GM19239 (cell line): ENCODE measurements at regions not wholly inside any gene's neighbourhood (a gene's known extent, or its start where the extent isn't known, plus 50 kb on each side); places are given as distances from the start of the nearest gene placed in this dataset.

Experiments
- DNase-seq: peaks from one replicate; pipeline ENCODE4 v3.0.0; 2011; ENCODE audit warnings: low spot score; ENCODE audit not compliant: insufficient read length
- FAIRE-seq: peaks from 2 replicates; lab custom pipeline; 2011; peaks lifted over from hg19 to GRCh38; lab: Jason Lieb, UNC

DNA sequence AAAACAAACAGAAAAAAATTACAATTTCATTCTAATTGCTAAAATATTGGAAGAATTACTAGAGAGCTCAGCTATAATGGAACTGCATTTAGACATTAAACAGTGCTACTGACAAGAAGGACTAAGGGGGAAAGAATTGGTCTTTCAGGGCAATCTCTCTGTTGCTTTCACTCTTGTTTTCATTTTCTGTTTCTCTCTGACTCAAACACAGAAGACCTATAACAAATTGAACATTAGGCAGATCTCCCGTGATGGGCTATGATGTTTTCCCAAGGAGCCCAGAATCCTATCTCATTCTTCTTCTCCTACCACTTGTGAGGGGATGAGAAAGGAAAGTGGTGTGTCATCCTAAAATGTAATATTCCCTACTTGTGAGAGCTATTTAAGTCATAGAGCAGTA, 358.0 kb upstream of the TGFBR2 start:
- no peak for DNase-seq
- FAIRE-seq: no peak

DNA sequence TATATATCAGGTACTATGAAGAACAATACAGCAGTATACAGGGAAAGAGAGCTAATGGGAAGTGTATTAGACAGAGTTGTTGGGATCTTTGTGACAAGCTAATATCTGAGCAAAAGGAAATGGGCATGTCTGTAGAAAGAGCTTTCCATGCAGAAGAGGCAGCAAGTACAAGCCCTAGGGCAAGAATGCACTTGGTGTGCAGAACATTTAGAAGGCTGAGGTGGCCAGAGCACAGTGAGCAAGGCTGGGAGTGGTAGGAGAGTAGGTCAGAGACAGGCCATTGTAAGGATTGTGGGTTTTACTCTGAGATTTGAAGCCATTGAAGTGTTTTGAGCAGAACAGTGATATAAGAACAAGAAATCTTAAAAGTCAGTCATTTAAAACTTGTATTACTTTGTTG, 353.9 kb upstream of the TGFBR2 start:
- FAIRE-seq (no peak), DNase-seq (no peak)

DNA sequence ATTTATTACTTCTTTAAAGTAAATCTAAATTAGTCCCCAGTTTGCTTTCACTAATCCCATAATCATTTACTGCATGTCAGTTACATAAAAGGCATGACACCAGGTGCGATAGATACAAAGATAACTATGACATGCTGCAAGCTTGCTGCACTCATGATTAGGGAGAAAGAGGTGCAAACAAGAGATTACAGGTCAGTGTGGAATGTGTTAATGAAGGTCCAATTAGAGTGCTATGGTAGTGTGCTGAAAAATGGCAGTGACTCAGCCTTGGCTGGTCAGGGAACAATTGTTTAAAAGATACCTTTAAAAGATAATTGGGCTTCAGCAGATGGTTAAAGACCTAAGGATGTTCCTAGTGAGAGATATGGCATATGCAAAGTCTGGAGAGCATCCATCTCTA, 352.6 kb upstream of the TGFBR2 start:
- FAIRE-seq (no peak), DNase-seq (no peak)

DNA sequence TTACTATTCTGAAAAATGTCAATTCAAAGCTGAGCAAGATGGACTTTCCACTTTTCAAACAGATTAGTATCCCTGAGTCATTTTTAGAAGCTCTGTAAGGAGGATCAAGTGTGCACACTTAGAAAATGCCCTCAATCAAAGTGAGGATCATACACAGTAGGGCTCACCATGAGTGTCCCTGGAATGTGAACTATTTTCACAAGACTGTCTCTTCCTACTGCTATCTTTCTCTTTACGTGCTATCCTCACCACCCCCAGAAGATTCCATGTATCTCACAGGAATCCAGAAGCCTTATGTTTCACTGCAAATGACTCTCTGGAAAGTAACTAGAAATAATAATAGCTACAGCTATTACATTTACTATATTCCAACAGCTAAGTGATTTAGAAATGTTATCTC, 349.9 kb upstream of the TGFBR2 start:
- FAIRE-seq: no peak
- no peak for DNase-seq

DNA sequence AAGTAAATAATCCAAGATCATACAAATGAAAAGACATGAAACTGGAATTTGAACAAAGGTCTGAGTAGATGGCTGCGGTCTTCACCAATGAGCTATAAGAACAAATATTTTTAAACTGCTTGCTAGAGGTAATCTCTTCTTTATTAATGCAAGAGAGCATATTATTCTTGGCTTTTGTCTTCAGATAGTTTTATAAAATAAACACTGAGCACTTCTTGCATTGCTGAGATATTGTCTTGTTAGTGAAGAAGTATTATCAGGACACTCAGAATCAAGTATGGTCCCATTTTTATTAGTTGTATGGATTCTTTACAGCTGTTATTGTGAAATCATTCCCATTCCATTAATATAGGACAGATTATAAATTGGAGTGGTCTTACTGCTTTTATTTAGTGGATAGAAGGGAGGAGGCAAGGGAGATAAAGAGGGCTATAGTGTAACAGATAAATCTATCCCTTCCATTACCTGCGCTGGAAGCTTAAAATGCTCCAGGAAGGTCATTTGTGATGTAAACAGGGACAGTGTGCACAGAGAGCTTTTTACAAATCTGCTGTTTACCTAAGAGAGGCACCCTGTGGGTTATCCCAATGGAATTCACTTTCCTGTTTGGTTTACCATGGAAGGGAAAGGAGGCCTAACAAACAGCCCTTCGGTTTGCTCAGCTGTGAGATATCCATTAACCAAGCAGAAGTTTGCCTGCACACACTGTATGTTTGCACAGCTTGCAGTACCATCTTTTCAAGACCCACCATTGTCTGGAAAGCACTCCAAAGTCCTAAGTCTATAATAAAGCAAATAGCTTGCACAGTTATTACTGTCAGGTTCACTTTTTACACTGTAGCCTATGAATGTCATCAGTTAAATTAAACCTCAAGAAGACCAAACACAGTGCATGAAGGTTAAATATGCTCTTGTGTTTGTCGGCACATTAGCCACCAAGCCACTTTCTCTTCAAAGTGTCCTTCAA, 347.7 kb upstream of the TGFBR2 start:
- DNase-seq: no peak
- no peak for FAIRE-seq

DNA sequence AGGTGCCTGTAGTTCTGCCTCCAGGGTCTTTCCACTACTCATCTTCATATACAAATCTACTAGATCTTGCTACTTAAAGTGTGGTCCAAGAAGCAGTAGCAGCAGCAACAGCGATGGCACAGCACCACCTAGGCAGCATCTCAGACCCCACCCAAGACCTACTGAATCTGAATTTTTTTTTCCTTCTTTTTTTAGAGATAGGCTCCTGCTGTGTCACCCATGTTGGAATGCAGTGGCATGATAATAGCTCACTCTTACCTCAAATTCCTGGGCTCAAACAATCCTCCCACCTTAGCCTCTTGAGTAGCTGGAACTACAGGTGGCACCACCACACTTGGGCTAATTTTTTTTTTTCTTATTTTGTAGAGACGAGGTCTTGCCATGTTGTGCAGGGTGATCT, 346.7 kb upstream of the TGFBR2 start:
- no peak for DNase-seq
- FAIRE-seq: no peak

DNA sequence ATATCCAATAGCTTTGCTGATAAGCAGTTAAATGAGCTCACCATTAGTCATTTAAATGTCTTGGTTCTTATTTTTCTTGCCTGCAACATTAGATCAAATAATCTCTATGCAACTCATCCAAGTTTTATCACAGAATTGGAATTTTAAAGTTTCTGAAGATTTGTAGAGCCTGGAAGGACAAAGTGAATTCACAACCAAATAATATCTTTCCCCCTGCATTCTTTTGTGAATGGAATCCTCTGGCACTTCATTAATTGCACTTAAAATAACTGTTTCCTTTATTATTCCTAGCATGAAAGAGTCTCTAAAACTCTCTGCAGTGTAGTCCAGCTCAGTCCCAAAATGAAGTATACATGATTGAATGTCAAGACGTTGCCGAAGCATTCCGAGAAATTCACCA, 345.6 kb upstream of the TGFBR2 start:
- FAIRE-seq (no peak), DNase-seq (no peak)

DNA sequence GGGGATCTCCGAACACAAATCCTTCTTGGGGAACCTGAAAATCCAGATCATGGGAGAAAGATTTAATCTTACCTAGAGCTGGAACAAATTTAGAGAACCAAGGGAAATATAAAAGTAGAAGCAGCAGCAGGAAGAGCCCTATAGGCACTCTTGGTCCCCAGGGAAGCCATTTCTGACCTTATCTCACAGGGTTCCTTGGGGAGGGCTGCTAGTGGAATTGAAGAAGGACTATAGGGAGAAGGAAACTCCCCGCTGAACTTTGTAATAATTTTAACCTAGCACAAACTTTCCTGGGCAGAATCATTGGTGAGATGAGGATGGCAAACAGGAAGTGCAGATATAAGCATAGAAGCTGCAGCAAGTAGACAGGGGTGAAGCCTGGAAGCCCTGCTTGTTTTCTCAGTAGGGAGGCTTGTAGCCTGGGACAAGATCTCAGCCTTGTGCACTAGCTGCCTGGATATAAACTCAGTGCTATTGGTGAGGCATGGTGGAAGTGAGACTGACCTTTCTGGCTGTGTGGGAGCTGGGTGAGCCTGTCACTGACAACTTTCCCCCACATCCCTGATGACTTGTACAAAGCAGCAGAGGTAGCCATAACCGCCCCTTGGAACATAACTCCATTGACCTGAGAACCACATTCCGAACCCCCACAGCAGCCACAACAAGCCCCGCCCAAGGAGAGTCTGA, 343.0 kb upstream of the TGFBR2 start:
- no peak for DNase-seq
- FAIRE-seq: no peak

DNA sequence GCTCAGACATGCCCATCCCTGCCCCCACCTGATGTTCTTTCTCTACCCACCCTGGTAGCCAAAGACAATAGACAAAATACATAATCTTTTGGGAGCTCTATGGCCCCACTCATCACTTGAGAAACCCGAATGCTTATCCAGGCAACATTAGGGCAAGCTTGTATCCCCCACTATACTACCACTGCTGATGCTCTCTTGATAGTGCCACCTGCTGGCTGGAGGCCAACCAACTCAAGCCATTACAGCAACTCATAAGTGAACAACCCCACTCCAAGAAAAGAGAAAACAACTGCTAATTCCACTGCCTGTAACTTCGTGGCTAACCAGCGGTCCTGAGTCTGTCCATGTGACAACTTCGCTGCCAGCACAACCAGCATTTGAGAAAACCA, 342.5 kb upstream of the TGFBR2 start:
- DNase-seq (no peak), FAIRE-seq (no peak)

DNA sequence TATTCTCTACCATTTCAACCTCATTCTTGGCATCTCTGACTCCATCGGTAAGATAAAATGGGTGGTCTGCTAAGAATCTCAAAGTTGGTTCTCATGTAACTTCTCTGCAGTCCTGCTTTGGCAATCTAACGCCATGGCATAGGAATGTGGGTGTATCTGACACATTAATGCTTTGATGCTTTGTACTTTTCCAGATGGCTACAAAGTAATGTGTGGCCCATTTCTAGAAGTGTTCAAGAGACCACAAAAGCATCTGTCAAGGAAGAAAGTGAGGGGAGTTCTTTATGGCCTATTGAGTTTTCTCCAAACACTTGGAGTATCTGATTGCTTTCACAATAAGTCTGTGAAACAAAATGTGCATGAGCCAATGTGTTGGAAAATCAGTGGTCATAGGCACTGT, 339.9 kb upstream of the TGFBR2 start:
- no peak for DNase-seq
- FAIRE-seq: no peak

DNA sequence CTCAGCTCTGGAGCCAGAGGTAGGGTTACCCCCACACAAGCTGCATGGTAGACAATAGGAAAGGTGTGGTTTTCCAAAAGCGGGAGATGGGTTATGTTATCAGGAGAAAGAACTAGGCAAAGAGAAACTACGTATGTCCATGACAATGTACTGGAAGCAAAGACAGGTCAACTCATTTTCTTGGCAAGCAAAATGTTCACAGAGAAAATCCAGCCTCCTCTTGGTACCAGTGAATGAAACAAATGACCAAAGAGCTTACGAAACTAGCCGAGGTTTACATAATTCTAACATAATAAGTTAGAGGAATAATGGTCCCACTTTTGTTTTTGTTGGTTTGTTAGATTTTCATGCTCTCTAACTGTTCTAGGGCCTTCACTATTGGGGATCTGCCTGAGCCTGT, 338.1 kb upstream of the TGFBR2 start:
- DNase-seq: no peak
- FAIRE-seq: no peak

DNA sequence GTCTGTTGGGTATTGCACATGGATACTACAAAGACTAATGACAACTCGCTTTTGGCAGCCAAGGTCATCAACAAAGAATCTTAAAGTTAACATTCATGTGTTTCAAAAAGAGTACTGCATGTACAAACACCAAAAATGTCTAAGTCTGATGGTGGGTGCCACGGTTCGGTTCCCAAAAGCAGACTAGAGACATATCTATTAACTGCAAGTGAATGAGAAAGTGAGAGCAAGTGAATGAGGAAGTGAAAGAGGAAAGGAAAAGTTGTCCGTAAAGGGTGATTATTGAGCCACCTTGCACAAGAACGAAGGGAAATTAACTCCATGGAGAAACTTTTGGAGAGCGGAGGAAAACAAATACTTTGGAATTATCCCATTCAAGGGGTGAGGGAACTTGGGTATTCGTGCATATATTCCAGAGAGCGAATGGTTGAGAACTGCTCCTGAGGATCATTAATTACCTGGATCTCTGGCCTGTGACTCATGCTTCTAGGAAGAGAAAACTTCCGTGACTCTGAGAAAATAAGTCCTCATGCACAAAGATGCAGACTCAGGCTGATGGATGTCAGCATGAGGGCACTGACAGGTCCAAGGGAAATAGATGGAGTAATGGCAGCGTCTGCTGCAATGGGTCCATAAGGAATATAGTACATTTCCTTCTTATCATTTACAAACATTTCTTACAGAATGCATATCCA, 336.5 kb upstream of the TGFBR2 start:
- DNase-seq (no peak), FAIRE-seq (no peak)

DNA sequence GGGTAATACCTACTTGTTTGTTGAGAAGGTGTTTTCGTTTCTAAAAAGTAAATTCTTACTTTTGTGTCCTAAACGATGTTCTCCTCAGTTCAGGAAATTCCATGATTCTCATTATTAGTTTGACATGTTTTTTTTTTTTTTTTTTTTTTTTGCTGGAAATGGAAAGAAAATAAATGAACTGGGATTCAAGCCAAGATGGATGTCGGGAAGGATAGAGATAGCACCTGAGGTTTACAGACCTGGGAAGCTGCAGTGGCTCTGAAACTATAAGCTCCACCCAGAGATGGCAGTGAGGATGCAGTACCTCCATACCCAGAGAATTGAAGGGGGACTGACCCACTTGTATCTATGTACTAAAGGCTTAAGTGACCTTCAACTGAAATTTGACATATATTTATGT, 334.6 kb upstream of the TGFBR2 start:
- no peak for FAIRE-seq
- DNase-seq: no peak

DNA sequence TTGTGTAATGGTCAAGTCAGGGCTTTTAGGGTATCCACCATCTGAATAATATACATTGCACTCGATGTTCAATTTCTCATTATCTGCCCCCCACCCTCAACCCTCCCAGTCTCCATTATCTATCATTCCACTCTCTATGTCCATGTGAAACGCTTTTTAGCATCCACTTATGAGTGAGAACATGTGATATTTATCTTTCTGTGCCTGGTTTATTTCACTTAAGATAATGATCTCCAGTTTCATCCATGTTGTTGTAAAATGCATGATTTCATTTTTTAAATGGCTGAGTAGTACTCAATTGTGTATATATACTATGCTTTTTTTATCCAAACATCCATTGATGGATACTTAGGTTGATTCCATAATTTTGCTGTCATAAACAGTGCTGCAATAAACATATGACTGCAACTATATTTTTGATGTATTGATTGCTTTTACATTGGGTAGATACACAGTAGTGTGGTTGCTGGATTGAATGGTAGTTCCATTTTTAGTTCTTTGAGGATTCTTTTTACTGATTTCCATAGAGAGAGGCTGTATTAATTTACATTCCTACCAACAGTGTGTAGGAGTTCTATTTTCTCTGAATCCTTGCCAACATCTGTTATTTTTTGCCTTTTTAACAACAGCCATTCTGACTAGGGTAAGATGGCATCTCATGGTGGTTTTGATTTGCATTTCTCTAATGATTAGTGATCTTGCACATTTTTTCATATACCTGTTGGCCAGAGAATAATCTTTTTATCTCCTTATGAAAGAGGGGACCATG, 332.9 kb upstream of the TGFBR2 start:
- DNase-seq (no peak), FAIRE-seq (no peak)

DNA sequence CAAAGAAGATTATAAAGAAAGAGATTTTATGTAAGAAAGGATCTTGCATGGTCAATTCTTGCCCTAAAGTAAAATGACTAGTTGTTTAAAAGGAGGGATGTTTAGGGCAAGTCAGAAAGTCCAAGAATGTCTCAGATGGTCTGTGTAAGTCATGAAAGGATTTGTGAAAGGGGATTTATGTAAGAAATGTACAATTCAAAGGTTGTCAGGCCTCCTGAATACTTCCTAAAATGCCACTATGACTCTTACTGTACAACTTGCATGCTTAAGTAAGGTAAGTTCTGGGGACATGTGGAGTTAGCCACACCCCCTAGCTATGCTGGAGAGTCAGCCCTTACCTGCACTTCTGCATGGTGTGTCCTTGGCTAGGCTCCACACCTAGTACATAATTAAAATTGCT, 328.9 kb upstream of the TGFBR2 start:
- DNase-seq (no peak), FAIRE-seq (no peak)

DNA sequence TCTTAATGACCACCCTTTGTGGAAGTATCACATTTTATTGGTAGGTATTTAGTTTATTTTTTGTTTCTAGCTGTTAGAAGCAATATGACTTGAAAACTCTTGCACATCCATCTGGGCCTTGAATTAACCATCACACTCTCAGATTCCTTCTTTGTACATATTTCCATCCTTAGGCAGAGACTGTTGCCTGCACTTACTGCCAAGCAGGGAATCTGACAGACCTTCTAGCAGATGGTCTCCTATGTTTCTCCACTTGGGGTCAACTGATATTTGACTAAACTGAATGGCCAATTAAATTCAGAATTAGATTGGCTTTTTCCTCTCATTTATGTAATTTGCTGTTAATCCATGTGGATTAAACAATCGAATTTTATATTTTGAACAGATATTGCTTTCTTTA, 324.9 kb upstream of the TGFBR2 start:
- DNase-seq: no peak
- no peak for FAIRE-seq

DNA sequence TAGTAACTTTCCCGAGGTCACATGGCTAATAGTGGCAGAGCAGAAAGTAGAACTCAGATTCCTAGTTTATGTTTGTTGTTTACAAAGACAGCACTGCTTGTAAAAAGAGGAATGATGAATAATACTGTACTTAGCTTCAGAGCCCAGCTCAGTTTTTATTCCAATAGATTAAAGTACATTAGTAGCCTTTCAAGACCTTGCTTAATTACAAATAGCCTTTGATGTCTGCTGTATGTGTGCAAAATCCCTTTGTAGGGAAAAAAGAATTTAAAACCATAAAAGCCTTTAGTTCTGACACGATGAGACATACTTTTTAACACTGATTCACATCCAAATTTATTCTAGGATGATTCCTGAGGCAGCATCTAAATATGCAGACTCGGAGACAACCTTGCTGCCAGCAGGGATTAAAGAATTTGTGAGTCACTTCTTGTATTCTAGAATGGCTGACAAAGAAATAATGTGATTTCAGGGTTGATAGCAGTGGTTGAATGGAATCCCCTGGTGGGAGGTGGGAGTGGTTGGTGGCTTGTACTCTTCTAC, 324.2 kb upstream of the TGFBR2 start:
- FAIRE-seq: no peak
- DNase-seq: no peak

DNA sequence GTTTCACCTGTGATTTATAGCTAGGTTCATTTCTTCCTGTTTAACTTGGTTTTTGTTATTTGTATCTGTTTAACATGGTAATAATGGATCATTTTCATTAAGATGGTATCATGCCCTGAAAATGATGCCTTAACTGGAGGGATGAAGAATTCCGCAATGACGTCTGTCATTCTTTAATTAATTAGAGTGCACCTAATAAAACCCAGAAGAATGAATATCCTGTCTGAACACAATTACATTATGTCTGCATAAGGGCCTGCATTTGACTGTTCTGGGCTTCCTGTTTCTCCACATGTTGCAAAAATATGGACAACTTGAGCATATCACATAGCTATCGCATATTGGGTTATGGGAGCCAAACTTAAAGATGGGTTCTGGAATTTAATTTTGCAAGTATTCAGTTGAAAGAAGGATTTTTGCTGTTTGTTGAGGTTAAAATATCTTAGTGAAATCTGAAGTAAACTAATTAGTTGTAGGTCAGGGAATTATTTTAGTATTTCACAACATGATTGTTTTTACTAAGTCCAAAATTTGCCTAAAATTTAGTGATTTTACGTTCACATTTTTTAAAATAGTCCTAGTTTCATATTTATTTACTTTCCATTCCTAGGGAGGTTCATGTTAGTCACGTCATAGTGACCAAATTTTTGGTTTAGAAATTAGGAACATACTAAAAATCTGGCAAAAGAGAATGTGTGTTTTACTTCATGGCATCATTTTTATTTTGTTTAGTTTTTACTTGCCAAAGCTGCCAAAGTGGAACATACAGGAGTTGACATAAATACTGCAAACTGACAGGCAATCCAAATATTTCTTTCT, 321.0 kb upstream of the TGFBR2 start:
- DNase-seq: no peak

DNA sequence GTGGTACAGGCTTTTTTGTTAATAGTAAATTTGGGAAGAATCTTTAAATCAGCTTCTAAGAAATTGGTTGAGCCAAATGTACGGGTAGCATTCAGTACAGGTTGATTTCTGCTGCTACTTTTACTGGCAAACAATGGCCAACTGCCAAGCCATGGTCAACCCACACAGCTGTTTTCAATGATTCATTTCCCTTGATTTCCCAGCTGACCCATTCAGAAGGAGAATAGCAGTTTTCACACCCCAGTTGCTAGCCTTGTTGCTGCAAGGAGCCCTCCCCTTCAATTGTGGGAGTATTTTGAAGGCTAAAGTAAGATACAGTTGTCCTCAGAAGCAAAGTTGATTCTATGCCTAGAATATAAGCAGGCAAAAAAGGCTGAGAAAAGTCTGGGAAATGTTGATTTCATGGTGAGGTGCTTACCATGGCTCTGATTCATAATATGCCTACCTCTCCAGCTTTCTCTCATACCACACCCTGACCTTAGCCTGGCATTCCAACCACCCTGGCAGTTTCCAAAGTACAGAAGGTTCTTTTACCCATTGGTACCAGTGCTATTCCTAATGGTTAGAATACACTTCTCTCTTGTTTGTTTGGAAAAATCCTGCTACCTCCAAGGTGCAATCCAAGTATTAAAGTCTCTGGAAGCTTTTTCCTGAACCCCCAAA, 320.3 kb upstream of the TGFBR2 start:
- no peak for DNase-seq
- FAIRE-seq: no peak

More for the DNA sequence above, 321.0 kb upstream of the TGFBR2 start:
- FAIRE-seq: no peak
